NB4 (cell line): ENCODE measurements at regions not wholly inside any gene's neighbourhood (a gene's known extent, or its start where the extent isn't known, plus 50 kb on each side); places are given as distances from the start of the nearest gene placed in this dataset.

ENCODE experiments used
- CTCF ChIP-seq: IDR thresholded peaks from one replicate; pipeline ENCODE4 v1.5.1; 2012; ENCODE audit warnings: low read depth, low read length
- MYC ChIP-seq: IDR thresholded peaks from 2 replicates; pipeline ENCODE4 v1.6.1; 2011; ENCODE audit warnings: low read depth, low read length
- POLR2A ChIP-seq: IDR thresholded peaks from 2 replicates; pipeline ENCODE4 v1.6.1; 2011; ENCODE audit warnings: mild to moderate bottlenecking; ENCODE audit not compliant: insufficient read length; ENCODE audit errors: extremely low read depth

GRCh38 chr20:17036541-17036940, 190.3 kb upstream of the PCSK2 start:
- TF ChIP-seq POLR2A, result no peak
- TF ChIP-seq CTCF, result no peak
- TF ChIP-seq MYC, result no peak
